Activated gamma-delta T cell treated with Interleukin-2 at 50 U/mL for 16 hours (primary cell): ENCODE measurements at regions not wholly inside any gene's neighbourhood (a gene's known extent, or its start where the extent isn't known, plus 50 kb on each side); places are given as distances from the start of the nearest gene placed in this dataset.

Source experiments
- DNase-seq: peaks from one replicate; pipeline ENCODE4 v3.0.0-alpha.2; 2020

DNA sequence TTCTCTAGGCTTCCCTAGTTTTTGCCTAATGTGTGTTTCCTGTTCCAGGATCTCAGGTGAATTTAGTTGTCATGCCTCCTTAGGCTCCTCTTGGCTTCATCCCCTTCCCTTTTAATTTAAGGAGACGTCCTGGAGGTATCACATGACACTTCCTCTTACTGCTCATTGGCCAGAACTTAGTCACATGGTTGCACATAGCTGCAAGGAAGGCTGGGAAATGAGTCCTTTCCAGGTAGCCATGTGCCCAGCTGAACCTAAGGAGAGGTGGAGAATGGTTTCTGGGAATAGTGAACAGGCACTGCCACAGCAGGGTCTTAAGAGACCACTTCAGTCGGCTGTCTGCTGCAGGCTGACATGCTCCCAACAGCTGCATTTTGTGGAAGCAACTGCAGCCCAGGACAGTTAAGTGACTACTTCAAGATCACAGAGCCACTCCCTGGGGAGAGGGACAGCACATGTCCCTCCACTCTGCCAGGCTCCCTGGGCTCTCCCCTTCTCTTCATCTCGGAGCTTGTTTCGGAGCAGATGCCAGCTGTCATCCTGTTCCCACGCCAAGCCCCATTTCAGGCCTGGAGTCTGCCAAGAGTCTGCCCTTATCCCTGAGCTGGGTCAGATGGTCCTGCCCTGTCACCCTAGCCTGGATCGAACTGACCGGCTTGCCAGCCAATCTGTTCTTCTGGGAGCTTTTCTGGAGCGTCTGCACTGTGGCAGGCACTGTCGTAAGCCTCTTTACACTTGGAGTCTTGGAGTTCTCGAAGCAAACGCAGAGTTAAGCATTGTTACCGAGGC lies 81.4 kb upstream of the FOXF1 start:
- no peak for DNase-seq

DNA sequence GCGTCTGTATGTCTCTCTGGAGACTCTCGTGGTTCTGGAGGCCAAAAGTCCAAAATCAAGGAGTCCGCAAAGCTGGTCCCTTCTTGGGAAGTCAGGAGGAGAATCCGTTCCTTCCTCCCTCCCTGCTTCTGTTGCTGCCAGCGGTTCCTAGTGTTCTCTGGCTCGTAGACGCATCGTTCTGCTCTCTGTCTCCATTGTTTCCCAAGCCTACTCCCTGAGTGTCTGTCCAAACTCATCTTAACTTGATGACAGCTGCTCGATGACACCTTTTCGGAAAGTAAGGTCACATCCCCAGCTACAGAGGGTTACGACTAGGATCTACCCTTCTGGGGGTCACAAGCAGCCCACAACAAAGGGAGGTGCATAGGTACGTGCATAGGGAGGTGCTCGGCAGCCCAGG lies 80.7 kb upstream of the FOXF1 start:
- no peak for DNase-seq

DNA sequence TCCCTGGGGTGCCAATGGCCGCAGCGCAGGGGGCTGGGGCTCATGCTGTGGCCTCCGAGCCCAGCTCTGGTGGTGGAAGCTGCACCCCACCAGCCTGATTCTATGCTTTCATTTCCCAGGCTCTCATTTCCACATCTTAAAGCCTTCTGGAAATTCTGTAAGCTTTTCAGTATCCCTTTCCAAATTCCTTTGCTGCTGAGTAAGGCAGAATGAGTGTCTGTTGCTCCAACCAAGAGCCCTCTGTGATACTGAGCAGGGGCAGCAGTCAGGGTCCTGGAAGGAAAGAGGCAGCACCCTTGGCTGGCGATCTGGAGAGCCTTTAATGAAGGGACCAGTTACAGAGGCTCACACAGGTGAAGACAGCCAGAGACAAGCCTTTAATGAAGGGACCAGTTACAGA lies 79.5 kb upstream of the FOXF1 start:
- DNase-seq: no peak

DNA sequence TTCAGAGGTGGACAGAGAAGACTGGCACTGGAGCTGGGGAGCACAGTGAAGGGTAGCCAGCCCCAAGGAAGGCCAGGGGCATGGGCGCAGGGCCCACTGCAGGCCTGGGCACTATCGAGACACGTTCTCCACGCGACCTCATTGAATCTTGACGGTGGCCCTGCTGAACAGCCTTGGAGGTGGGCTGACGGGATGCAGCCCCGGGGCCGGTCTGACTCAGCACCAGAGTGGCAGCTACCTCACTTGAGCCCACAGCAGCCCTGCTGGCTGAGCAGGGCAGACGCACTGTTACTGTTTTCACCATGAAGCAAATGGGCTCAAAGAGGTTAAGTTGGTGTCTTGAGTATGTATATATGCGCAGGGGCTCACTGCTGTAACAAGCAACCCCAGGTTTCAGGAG lies 78.8 kb upstream of the FOXF1 start:
- DNase-seq: no peak

DNA sequence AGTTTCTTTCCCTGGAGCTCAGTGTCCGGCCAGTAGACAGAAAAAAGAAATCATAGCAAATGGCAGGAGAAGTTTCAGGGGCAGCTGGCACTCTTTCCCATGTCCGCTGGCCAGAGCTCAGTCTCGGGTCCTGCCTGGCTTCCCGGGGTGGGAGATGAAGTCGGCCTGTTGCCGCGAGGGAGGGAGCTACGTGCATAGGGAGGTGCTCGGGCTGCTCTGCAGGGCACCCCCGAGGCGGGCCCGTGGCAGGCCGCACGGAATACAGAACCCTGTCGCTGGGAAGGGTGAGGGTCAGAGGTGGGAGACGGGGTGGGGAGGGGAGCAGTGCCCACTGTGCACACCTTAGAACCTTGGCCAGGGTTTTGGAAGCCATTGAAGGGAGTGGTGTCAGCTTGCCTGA lies 78.3 kb upstream of the FOXF1 start:
- no peak for DNase-seq

DNA sequence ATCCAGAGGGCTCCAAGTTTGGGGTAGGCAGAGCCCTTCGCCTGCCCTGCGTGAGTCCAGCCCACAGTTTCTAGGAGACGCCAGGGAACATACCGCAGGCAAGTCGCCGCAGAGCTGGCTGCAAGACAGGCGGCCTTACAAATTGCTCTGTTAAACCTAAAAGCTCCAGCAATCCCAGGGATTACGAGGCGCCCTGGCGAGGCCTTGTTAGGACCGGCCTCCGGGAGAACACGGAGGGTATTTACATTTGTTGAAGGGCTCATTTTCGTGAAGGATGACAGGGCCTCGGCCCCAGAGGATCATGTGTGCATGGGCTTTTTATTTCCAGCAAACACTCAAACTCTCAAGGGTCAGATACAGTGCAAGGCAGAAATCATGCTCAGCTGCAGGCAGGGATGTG lies 77.6 kb upstream of the FOXF1 start:
- no peak for DNase-seq

DNA sequence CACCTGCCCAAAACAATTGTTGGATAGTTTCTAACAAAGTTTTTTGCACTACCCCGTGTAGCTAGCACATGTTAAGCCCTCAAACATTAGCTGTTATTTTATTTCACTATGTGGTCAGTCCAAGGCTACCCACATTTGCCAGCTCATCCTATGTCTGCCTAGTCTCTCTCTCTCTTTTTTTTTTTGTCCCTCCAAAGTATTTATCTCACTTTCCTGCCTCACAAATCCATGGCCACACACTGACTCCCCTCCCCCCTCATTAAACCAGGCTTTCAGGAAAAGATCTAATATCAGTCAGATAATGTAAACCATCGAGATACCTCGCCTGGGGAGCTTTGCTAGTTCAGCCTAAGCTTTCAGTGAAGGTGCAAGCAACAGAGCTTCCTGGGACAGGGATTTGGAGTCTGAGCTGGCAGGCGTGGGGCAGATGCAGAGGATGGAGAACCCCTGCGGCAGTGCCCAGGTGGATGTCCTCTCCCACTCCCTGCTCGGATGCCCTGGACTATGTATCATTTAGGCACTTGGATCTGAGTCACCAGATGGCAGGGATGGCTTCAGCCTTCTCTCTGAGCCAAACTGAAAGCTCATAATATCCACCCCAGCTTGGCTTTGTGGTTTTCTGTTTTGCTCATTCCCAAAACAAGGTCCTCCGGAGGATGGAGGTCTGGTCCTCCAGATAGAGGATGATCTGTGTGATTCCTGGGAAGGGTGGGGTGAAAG lies 73.7 kb upstream of the FOXF1 start:
- no peak for DNase-seq

DNA sequence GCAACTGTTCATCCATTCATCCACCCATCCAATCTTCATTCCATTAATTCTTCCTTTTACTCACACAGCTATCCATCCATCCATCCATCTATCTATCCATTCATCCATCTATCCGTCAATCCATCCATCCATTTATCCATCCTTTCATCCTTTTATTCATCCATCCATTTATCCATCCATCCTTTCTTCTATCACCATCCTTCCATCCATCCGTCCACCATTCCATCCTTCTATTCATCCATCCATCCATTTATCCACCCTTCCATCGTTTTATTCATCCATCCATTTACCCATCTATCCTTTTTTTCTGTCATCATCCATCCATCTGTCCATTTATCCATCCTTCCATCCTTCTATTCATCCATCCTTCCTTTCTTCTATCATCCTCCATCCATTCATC lies 73.0 kb upstream of the FOXF1 start:
- no peak for DNase-seq

DNA sequence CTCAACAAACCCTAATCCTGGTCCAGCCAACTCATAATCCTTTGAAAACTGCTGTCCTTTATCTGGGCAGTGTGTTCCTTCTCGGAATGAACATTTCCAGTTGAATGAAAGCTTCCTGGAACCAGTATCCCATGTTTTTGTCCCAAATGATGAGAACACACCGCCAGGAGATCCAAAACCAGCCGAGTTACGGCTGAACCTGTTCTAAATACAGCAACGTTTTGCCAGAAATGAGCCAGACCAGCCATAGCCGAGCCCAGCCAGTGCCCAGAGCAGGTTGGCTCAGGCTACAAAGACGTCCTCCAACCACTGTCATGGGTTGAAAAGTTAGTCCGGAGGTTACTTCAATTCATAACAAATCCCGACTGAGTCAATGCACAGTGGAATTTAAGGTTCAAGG lies 67.6 kb upstream of the FOXF1 start:
- no peak for DNase-seq

DNA sequence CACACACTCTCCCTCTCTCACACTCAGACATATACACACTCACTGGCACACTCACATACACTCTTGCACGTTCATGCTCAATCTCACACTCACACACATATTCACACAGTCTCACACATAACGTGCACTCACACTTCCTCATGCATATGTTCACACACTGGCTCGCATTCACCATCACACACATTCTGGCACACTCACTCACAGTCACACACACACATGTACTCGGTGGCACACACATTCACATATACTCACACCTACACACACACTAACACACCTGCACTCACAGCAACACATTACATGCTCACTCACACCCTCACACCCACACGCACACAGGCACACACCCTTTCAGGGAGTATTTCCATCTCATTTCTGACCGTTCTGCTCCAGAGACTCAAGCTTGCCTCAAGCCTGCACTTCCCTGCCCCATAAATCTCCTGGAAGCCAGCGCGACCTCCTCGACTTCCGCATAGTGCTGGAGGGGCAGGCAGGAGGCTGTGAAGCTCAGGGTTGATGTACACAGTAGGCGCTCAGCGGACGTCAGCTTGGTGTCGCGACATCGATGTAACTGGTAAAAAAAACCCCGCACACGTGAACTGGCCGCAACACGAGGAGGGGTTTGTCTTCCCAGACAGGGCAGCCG lies 66.7 kb upstream of the FOXF1 start:
- no peak for DNase-seq

DNA sequence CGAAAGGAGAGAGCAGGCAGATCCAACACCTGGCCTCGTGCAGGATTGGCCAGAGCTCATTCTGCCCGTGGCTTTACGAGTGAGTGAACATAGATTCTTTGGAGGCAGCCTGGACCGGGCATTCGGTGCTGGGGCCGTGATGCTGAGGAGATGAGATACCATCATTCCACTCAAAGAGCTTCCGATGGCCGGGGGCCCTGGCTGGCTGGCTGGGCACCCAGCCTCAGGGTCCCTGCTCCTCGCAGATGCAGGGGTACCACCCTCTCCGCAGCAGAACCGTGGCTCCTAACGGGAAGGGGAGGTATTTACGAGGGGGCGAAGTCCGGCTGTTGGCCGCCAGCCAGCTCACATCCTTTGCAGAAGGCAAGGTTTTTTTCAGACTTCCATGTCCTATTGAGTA lies 66.1 kb upstream of the FOXF1 start:
- no peak for DNase-seq

DNA sequence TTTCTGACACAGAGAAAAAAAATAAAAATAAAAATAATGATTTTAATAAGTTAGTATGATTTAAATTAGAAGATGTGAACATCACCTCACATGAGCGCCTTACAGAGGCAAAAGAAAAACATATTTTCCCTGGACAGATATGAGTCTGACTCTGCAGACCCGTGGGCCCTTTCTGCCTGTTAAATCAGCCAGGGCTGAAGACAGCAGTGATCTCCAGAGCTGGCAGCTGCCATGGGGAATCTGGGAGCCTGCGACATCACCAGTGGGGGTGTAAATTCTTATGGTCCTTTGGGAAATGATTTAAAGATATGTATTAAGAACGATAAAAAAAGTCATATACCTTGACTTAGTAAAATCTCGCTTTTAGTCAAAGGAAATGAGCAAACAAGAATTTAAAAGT lies 65.7 kb upstream of the FOXF1 start:
- DNase-seq: no peak

DNA sequence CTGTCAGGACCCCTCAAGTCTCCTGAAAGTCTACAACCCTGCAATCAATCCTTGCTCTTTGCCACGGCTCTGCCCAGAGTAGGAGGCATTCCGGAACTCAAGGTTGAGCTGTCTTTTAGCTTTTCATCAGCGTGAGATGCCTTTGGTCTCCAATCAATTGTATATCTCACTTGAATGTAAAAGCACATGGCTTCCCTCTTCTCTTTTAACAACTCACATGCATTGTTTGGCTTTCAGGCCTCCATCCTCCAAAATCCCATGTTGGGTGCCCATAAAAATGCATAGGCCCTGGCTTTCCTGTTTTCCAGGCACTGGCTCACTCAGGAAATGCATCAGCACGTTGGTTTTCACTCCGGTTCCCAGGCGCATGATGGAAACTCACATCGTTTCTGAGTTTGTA lies 64.0 kb upstream of the FOXF1 start:
- no peak for DNase-seq

DNA sequence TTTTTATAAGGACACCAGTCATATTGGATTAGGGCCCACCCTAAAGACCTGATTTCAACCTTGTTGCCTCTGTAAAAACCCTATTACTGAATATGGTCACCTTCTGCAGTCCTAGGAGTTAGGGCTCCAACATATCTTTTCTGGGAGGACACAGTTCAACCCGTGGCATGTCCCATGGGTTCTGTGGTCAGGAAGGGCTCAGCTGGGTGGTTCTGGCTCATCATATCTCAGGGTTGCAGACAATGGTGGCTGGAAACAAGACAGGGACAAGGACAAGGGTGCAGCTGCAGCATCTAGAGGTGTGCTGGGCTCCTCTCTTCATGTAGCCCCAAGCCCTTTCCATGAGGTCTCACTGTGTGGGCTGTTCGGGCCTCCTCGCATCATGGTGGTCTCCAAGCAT lies 63.1 kb upstream of the FOXF1 start:
- DNase-seq: no peak

DNA sequence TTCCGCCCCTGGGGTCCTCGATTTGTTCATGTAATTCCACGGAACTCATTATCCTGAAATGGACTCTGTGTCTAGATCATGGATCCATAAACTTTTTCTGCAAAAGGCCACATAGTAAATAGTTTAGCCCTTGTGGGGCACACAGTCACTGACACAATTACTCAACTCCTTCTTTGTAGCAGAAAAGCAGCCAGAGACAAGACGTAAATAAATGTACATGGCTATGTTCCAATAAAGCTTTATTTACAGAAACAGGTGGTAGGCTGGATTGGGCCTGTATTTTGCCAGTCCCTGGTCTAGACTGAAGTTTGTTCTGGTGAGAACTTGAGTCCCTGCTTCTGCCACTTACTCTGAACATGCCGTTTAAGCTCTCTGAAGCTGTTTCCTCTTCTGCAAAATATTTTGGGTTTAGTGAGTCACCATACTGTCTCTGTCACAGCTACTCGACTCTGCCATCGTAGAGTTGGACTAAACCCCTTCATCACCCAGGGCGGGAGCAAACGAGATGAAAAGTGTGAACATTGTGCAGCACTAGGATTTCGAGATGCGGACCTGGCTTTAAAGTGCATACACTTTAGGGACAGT lies 61.9 kb upstream of the FOXF1 start:
- DNase-seq: no peak

DNA sequence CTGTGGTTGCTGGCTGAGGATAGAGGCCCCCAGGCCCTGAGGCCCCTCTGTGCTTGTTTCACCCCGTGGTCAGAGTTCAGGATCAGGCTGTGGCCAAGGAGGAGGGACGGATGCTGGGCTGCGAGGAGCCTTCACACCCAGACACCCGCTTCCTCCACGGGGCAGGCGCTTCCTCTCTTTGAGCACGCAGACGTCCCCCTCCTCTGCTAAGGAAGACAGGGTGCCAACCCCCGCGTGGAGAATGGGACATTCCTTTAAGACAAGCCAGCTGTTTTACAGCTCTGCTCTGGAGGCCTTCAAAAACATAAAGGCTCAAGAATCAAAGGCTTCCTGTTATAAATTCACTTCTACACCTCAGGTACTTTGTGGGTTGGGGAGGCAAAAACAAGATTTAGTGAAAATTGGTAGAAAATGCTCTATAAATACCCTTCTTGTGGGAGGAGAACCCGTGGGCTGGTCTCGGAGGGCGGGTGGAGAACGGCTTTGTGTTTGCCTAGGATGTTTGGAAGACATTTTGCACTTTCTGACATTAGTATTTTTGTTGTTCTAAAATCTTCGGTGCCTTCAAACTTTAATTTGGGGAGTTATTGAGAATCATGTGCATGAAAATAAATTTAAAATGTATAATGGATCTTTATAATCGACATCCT lies 60.8 kb upstream of the FOXF1 start:
- DNase-seq: no peak

DNA sequence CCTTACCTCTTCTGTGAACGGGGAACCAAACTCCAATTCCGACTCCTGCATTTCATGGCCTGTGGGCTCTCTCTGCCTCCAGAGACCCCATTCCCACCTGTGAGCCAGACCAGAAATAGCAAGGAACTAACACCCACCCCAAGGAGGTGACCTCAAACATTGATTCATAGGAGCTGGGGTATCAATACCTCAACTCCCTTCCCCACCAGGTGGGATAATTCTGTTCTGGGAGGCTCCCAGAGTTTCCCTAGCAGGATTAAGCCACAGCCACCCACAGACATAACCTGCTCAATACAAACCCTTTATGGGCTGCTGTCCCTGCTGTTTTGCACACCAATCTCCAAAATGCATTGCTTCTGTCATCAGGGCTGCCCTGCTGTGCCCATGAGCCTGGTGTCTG lies 59.6 kb upstream of the FOXF1 start:
- DNase-seq: no peak

DNA sequence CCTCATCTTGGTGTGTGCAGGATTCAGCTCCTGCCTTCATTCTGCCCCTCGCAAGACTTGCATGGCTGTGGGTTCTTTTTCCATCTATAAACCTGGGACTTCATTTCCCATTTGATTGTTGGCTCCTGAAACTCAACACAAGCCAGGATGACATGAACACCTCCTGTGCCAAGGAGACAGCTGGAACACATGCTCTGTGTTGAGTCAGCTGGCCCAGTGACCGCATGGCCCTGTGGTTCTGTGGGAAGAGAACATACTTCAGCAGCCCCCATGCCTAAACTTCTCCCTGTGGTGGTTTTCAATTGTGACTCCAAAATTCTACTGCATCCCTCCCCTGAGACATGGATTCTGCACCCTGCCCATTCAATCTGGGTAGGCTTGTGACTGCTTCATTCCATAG lies 57.9 kb upstream of the FOXF1 start:
- no peak for DNase-seq

DNA sequence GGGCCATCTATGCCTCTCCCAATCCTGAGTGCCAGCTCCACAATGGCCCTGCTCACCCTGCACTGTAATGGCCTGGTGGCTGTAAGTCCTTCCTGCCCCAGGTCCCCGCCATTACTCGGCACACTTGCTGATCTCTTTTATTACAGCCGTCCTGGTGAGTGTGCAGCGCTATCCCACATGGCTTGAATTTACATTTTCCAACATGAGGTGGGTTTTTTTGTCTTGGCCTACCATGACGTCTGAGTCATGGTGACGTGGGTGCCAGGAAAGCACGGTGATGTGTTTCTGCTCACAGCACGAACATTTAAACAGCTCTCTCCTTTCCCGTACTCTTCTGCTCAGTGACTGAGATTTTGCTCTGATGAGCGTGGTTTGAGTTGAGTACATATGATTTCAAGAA lies 55.2 kb upstream of the FOXF1 start:
- no peak for DNase-seq

DNA sequence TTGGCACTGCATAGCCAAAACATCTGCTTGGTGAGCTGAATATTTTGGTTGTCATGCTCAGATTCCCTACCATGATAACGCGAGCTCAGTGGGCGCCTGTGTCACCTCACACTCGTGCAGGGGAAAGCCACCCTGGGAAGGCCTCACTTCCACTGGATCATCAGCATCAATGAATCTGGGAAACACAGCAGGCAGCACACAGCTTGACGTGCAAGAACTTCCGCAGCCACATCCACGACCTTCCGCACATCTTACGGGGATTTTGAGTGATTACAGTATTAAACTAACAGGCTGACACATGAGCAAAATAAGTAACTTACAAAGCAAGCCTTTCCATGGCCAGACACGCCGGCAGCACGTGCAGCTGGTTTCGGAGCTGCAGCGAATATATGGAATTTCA lies 54.7 kb upstream of the FOXF1 start:
- no peak for DNase-seq

DNA sequence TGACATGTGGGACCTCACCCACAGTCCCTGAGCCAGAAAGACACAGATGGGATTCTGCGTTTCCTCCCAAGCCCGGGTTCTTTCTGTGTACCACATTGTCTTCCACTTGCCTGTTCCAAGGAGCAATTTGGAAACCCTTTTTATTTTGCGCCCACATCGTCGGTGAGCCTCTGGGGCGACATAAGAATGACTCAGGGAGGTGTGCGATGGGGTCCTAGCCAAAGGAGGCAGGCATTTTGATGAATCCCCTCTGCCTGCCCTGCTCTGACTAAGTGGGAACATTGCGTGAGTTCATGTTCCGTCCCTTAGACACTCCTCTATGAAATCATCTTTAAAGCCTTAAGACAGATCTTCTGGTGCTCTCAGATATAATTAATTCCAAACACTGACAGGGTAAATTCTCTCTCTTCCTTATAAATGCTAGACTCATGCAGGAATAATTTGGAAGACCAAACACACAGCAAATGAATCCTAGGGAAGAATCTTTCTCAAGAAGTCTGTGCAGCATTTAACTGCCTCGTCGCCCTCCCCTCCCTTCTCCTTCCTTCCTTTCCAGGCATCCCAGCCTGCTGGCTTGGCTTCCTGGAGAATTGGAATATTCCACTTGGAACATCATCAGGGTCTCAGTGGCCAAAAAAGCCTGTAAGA lies 52.7 kb upstream of the FOXF1 start:
- no peak for DNase-seq

DNA sequence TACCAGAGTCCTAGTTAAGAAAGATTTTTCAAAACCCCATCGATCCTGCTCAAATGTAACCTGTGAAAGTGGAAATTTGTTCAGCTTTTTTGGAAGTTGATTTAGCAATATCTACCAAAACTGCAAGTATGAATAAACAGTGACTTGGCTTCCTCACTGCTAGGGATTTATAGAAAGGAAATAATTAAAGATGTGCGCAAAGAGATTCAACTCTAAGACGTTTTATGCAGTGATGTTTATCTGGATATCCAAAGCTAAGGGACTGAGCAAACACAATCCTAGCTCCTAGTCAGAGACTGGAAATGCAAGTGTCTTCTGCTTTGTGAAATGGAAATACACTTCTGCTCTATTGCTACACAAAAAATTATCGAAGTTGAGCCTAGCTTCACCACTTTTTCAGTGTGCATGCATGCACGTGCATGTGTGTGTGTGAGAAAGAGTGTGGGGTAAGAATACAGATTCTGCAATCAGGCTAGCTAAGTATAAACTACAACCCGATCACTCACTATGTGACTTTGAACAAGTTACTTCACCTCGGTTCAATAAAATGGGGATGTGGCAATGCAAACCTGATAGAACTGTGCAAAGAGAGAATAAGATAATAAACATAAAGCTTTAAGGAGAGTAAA lies 52.1 kb upstream of the FOXF1 start:
- no peak for DNase-seq
